Spleen (tissue), 7 donors: ENCODE measurements at regions not wholly inside any gene's neighbourhood (a gene's known extent, or its start where the extent isn't known, plus 50 kb on each side); places are given as distances from the start of the nearest gene placed in this dataset.

ENCODE experiments used
- POLR2A ChIP-seq, 3 donors: fragments of 450-650 bp; IDR thresholded peaks; one replicate each; pipeline ENCODE4 v1.5.1; 2017; ENCODE audit warnings: antibody characterized with exemption in 3 of 3, mild to moderate bottlenecking in 1 of 3
- TF ChIP-seq, protein P1 (sequence below), 11 experiments: fragments of 200-600 bp in 7 of 11; fragments of 450-650 bp in 4 of 11; sonication (generic) in 4 of 11; IDR thresholded peaks in 8 of 11; conservative IDR thresholded peaks in 3 of 11; 1 replicate in 7 of 11; 2 replicates in 4 of 11; pipeline versions ENCODE4 v1.4.0 to v1.8.0; 2016 to 2021; ENCODE audit warnings: antibody characterized with exemption in 11 of 11, inconsistent platforms in 4 of 11, mild to moderate bottlenecking in 1 of 11
- donor health status: DM: no; HTN: no; CAD: no; lungs with moderate emphysema.
- donor health status: DM: no; HTN: no; CAD: no.
- donor health status: DM: no; HTN: no; CAD: no.

DNA sequence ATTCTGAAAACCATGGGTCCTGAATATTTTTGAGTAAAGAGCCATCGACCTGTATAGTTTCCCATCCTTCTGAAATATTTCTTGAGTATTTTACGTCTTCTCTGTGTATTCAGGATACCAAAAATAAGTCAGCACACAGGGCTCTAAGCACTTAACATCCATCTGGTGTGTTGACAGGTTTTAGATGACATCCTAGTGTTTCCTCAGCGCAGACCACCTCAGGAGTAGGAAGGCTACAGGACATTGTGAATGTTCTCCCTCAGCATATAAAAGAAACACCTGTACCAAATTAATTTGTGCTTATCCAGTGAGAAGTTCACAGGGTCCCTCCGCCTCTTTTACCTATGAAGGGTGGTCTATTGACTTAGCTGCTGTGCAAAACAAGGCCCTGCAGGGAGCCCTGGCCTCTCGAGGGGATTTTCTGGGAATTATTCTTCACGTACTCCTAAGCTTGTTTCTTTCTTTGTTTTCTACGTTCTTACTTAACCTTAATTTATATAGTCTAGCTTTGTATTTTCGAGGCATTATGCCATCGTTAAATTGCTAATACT, 241.8 kb downstream of the FBXO8 start:
- TF ChIP-seq, protein P1, sequence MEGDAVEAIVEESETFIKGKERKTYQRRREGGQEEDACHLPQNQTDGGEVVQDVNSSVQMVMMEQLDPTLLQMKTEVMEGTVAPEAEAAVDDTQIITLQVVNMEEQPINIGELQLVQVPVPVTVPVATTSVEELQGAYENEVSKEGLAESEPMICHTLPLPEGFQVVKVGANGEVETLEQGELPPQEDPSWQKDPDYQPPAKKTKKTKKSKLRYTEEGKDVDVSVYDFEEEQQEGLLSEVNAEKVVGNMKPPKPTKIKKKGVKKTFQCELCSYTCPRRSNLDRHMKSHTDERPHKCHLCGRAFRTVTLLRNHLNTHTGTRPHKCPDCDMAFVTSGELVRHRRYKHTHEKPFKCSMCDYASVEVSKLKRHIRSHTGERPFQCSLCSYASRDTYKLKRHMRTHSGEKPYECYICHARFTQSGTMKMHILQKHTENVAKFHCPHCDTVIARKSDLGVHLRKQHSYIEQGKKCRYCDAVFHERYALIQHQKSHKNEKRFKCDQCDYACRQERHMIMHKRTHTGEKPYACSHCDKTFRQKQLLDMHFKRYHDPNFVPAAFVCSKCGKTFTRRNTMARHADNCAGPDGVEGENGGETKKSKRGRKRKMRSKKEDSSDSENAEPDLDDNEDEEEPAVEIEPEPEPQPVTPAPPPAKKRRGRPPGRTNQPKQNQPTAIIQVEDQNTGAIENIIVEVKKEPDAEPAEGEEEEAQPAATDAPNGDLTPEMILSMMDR (IDR thresholded peaks at IDR 0.05 in 8 of 11, conservative IDR thresholded peaks at IDR 0.05 in 3 of 11), result no peak
- TF ChIP-seq POLR2A (IDR thresholded peaks at IDR 0.05), result no peak
